GM12872 (cell line): ENCODE measurements at regions not wholly inside any gene's neighbourhood (a gene's known extent, or its start where the extent isn't known, plus 50 kb on each side); places are given as distances from the start of the nearest gene placed in this dataset.

Experiments
- CTCF ChIP-seq: IDR thresholded peaks from 3 replicates; pipeline ENCODE4 v1.5.1; 2011; ENCODE audit warnings: low read depth, mild to moderate bottlenecking, low read length, moderate library complexity; ENCODE audit not compliant: insufficient read depth

GRCh38 chr4:53852343-53852742, 212.1 kb downstream of the CHIC2 start:
- no peak for TF ChIP-seq CTCF

DNA sequence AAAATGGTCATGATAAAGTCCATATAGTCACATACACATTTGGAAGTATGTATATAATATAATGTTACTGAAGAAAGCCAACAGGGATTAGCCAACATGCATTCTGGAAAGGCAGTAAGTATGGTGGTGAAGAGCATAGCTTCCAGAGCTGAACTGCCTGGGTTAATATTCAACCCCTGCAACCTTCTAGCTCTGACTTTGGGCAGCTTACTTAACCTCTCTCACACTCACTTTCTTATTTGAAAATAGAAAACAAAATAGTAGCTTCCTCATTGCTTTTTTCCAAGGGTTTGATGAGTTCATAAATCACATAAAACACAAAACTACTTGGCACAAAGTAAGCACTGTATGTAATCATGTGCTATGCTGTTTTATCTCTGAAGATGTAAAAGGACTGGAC, 216.4 kb downstream of the CHIC2 start:
- TF ChIP-seq CTCF = no peak

GRCh38 chr4:53844551-53844950, 219.9 kb downstream of the CHIC2 start:
- TF ChIP-seq CTCF = no peak

- no peak for TF ChIP-seq CTCF
These were observed 220.3 kb downstream of the CHIC2 start for GRCh38 chr4:53844133-53844532.

GRCh38 chr4:53841711-53842110, 222.7 kb downstream of the CHIC2 start:
- no peak for TF ChIP-seq CTCF

- TF ChIP-seq CTCF = no peak
These were observed 223.8 kb downstream of the CHIC2 start for GRCh38 chr4:53840643-53841042.

DNA sequence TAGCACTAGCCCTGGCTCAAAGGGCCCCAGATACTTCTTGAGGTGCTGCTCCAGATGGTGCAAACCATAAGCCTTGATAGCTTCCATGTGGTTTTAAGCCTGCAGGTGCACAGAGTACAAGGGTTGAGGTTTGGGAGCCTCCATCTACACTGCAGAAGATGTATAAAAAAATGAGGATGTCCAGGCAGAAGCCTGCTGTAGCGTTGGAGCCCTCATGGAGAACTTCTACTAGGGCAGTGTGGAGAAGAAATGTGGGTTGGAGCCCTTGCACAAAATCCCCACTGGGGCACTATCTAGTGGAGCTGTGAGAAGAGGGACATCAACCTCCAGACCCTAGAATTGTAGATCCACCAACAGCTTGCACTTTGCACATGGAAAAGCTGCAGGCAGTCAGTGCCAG, 231.9 kb downstream of the CHIC2 start:
- no peak for TF ChIP-seq CTCF

DNA sequence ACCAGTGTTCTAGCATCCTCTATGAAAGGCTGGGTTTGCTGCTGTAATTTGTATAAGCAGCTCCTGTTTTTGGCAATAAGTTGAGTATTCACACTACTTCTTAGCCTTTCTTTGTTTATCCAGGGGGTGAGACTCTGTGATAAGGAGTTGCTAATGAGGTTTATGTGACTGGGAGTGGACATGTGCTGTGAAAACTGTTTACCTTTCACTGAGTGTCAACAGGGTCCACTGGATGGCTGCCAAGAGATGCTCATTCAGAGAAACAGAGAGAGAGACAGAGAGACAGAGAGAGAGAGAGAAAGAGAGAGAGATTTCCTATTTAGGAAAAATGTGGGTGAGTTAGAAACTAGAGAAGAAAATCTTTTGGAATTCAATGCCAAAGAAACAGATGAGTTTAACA, 233.9 kb downstream of the CHIC2 start:
- TF ChIP-seq CTCF = no peak
